OCI-LY3 (cell line): ENCODE measurements at regions not wholly inside any gene's neighbourhood (a gene's known extent, or its start where the extent isn't known, plus 50 kb on each side); places are given as distances from the start of the nearest gene placed in this dataset.

ENCODE experiments used
- CTCF ChIP-seq: fragments of 200-600, 300-600 bp; sonication (generic); IDR thresholded peaks from 2 replicates; pipeline ENCODE4 v1.5.1; 2014; ENCODE audit warnings: antibody characterized with exemption, low read length, low read depth
- EZH2phosphoT487 ChIP-seq: fragments of 200-600 bp; shearing (Covaris generic); IDR thresholded peaks from 2 replicates; pipeline ENCODE4 v1.6.1; 2018; ENCODE audit warnings: antibody characterized with exemption, mixed run types, low read depth

- no peak for TF ChIP-seq CTCF
- TF ChIP-seq EZH2phosphoT487: no peak
Measured at GRCh38 chr1:83691953-83692500, 306.9 kb downstream of the TTLL7 start.
